HepG2 (cell line): ENCODE measurements at regions not wholly inside any gene's neighbourhood (a gene's known extent, or its start where the extent isn't known, plus 50 kb on each side); places are given as distances from the start of the nearest gene placed in this dataset.

Experiments used
- ATAC-seq: fragments of 200-7000 bp; cut with Tn5 transposase; 3 replicates; pipeline ENCODE4 v1.9.1; 2020; ENCODE audit warnings: mild to moderate bottlenecking, moderate library complexity
- BruUV-seq: library from RNA; stranded (reverse); fragments of 400-500 nt; replicated peaks from 2 replicates; lab custom pipeline; 2021; lab: Mats Ljungman, UMichigan
- CTCF ChIA-PET: fragments of 300-600 bp; formaldehyde crosslinking; extraction: SDS; loops from one replicate; lab custom pipeline; 2021; ENCODE audit warnings: low total read pairs, inconsistent platforms, low intra/inter-chr PET ratio; lab: Yijun Ruan, JAX
- POLR2A ChIA-PET: fragments of 350-600 bp; sonication (Branson Sonifier 250); formaldehyde crosslinking; loops from one replicate; lab custom pipeline; 2020; ENCODE audit warnings: antibody characterized with exemption, inconsistent platforms; lab: Yijun Ruan, JAX
- DNase-seq: peaks from one replicate; pipeline ENCODE4 v3.0.0-alpha.2; 2015; ENCODE audit warnings: low spot score
- FAIRE-seq: peaks from 3 replicates; lab custom pipeline; 2011; peaks lifted over from hg19 to GRCh38; lab: Jason Lieb, UNC
- H2AFZ ChIP-seq: one replicate; pipeline ENCODE4 v1.6.1; 2011; ENCODE audit warnings: low read length, inconsistent platforms
- H3K27ac ChIP-seq: fragments of 300-600 bp; 3 replicates; pipeline ENCODE4 v1.8.0; 2011; ENCODE audit warnings: mixed run types, mild to moderate bottlenecking, mixed read lengths, low read length, inconsistent platforms; ENCODE audit not compliant: insufficient read depth; ENCODE audit errors: extremely low read length
- H3K27me3 ChIP-seq, 2 experiments: fragments of 200-600 bp in 1 of 2; 2 replicates in 1 of 2; 3 replicates in 1 of 2; pipeline versions ENCODE4 v1.6.0 to v1.8.0; 2011; ENCODE audit warnings: low read length in 2 of 2, mild to moderate bottlenecking in 2 of 2, moderate library complexity in 2 of 2, inconsistent platforms in 1 of 2; ENCODE audit not compliant: insufficient read depth in 2 of 2, control insufficient read depth in 1 of 2
- H3K36me3 ChIP-seq, 2 experiments: fragments of 200-600 bp in 1 of 2; replicated peaks in 1 of 2; 2 replicates in 1 of 2; 3 replicates in 1 of 2; pipeline versions ENCODE4 v1.5.1 to v1.8.0; 2011; ENCODE audit warnings: low read length in 2 of 2, inconsistent platforms in 1 of 2; ENCODE audit not compliant: insufficient read depth in 2 of 2, control insufficient read depth in 1 of 2
- H3K4me1 ChIP-seq: 2 replicates; pipeline ENCODE4 v1.5.1; 2012; ENCODE audit warnings: low read length, inconsistent platforms; ENCODE audit not compliant: insufficient read depth
- H3K4me2 ChIP-seq: 2 replicates; pipeline ENCODE4 v1.6.0; 2011; ENCODE audit warnings: low read depth, low read length, inconsistent platforms
- H3K4me3 ChIP-seq, 3 experiments: fragments of 200-600 bp in 1 of 3; sonication (generic), shearing (Covaris generic) in 1 of 3; replicated peaks in 1 of 3; 2 replicates each; pipeline ENCODE4 v1.5.1; 2011 to 2016; ENCODE audit warnings: low read length in 3 of 3, inconsistent platforms in 2 of 3, low read depth in 2 of 3, mild to moderate bottlenecking in 2 of 3, control low read depth in 1 of 3, mixed read lengths in 1 of 3; ENCODE audit not compliant: insufficient read depth in 1 of 3
- H3K79me2 ChIP-seq: one replicate; pipeline ENCODE4 v1.6.1; 2011; ENCODE audit warnings: low read length, inconsistent platforms; ENCODE audit not compliant: insufficient read depth
- H3K9ac ChIP-seq: 2 replicates; pipeline ENCODE4 v1.6.0; 2011; ENCODE audit warnings: mild to moderate bottlenecking, low read depth, low read length, inconsistent platforms; ENCODE audit not compliant: insufficient read depth
- H3K9me3 ChIP-seq: 2 replicates; pipeline ENCODE4 v1.5.1; 2012; ENCODE audit warnings: mild to moderate bottlenecking, low read length
- H4K20me1 ChIP-seq: 2 replicates; pipeline ENCODE4 v1.6.0; 2011; ENCODE audit warnings: inconsistent platforms, mild to moderate bottlenecking, low read length, moderate library complexity; ENCODE audit not compliant: insufficient read depth
- CEBPB ChIP-seq: IDR thresholded peaks from 2 replicates; pipeline ENCODE4 v1.6.1; 2011; ENCODE audit warnings: low read depth, low read length, improper control_type of control experiment, borderline replicate concordance
- MTF1 ChIP-seq: sonication (generic); formaldehyde crosslinking; IDR thresholded peaks from 2 replicates; pipeline ENCODE4 v1.5.0; 2020; ENCODE audit warnings: missing genetic modification reagents
- NR2F1 ChIP-seq, 2 experiments: fragments of 450-650 bp in 1 of 2; formaldehyde crosslinking in 1 of 2; IDR thresholded peaks; 2 replicates each; pipeline versions ENCODE4 v1.5.0 to v1.6.1; 2016 to 2020; ENCODE audit warnings: mild to moderate bottlenecking in 1 of 2, missing compliant biosample characterization in 1 of 2, missing genetic modification reagents in 1 of 2, moderate library complexity in 1 of 2
- SP4 ChIP-seq: sonication (generic); formaldehyde crosslinking; IDR thresholded peaks from 2 replicates; pipeline ENCODE4 v1.8.1; 2023; ENCODE audit warnings: mild to moderate bottlenecking, missing genetic modification reagents
- ZBTB37 ChIP-seq: sonication (generic); formaldehyde crosslinking; IDR thresholded peaks from 2 replicates; pipeline ENCODE4 v1.4.0; 2020; ENCODE audit warnings: mild to moderate bottlenecking, missing genetic modification reagents
- ZMAT3 ChIP-seq: sonication (generic); formaldehyde crosslinking; conservative IDR thresholded peaks from 2 replicates; pipeline ENCODE4 v1.7.0; 2021; ENCODE audit warnings: missing genetic modification reagents
- ZNF552 ChIP-seq: sonication (generic); formaldehyde crosslinking; IDR thresholded peaks from 2 replicates; pipeline ENCODE4 v1.9.0; 2022; ENCODE audit warnings: missing genetic modification reagents, mild to moderate bottlenecking, borderline replicate concordance
- ZNF777 ChIP-seq: sonication (generic); formaldehyde crosslinking; IDR thresholded peaks from 2 replicates; pipeline ENCODE4 v1.4.0; 2020; ENCODE audit warnings: missing genetic modification reagents
- ZNF788 ChIP-seq: sonication (generic); formaldehyde crosslinking; IDR thresholded peaks from 2 replicates; pipeline ENCODE4 v1.5.0; 2020; ENCODE audit warnings: mild to moderate bottlenecking, missing genetic modification reagents, borderline replicate concordance
- ZNF879 ChIP-seq: sonication (generic); formaldehyde crosslinking; IDR thresholded peaks from 2 replicates; pipeline ENCODE4 v1.8.1; 2023; ENCODE audit warnings: missing genetic modification reagents
- WGBS: methylation state at CpG from one replicate; pipeline ENCODE4 v1.1.6; 2017; ENCODE audit warnings: low lambda C conversion rate; 5-methylcytosine and 5-hydroxymethylcytosine counted together
- in situ Hi-C: cut with HindIII; loops from 2 replicates; pipeline ENCODE4 v1.10.0; 2017; ENCODE audit warnings: low pct_unique_long_range_greater_than_20kb; ENCODE audit not compliant: extremely low pct_ligation_motif_present
- intact Hi-C: fragments of 100-400 bp; cut with micrococcal nuclease; formaldehyde crosslinking; loops from one replicate; pipeline ENCODE4 v1.10.0; 2022; ENCODE audit not compliant: unreplicated experiment
- TF ChIP-seq, protein P1 (sequence below): sonication (generic); formaldehyde crosslinking; IDR thresholded peaks from 2 replicates; pipeline ENCODE4 v1.5.0; 2020; ENCODE audit warnings: mild to moderate bottlenecking, low read depth, missing genetic modification reagents, borderline replicate concordance

DNA sequence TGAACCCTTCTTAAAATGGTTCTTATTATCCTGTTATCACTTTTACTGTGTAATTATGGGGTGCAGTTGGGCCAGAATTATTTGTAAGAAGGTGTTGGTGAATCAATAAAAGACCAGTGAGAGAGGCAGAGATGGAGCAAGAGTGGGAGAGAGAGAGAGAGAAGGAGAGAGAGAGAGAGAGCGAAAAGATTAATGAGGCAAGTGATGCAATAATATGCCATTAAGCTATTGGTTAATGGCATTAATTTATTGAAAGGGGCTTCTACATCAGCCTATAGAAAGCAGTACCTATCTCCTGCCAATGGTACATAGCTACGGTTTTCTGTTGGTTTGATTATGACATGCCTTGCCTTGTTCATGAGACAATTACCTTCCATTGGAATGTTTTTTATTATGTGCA lies 388.7 kb downstream of the RPS6KC1 start:
- H3K79me2 ChIP-seq: no peaks in the 10 kb centered on the region
- no peak overlapping the region for H3K4me2 ChIP-seq
- no peak overlapping the region for H3K4me3 ChIP-seq
- DNase-seq: no peak
- no peaks in the 10 kb centered on the region for H4K20me1 ChIP-seq
- intact Hi-C loops: no loop called here
- CTCF ChIA-PET: no interaction called here
- POLR2A ChIA-PET: no interaction called here
- TF ChIP-seq MTF1 (CRISPR knock-in tag): no peak
- peak; percentile 57; the same call in 1 of the 2 replicates for TF ChIP-seq CEBPB
- TF ChIP-seq, all 625 proteins: peak for 1
- no peak for ATAC-seq
- no TSS peak for BruUV-seq
- Histone ChIP-seq H3K36me3 (no peaks in the 10 kb centered on the region), H2AFZ (no peak overlapping the region), H3K27me3 (no peaks in the 10 kb centered on the region), H3K27ac (no peak overlapping the region), H3K9ac (no peak overlapping the region), H3K9me3 (no peaks in the 10 kb centered on the region), H3K4me1 (no peaks in the 10 kb centered on the region; the same call in 1 of the 2 replicates)
- in situ Hi-C loops: no loop called here
- 87% methylated on average over 2 of the region's 2 CpGs for WGBS
- FAIRE-seq: no peak

GRCh38 chr1:213440766-213441165 lies 389.7 kb downstream of the RPS6KC1 start:
- Histone ChIP-seq H3K9me3 (no peaks in the 10 kb centered on the region), H3K27ac (no peak overlapping the region), H3K79me2 (no peaks in the 10 kb centered on the region), H3K9ac (no peak overlapping the region), H3K36me3 (no peaks in the 10 kb centered on the region), H3K4me2 (no peak overlapping the region), H3K27me3 (no peaks in the 10 kb centered on the region), H4K20me1 (no peaks in the 10 kb centered on the region), H3K4me1 (no peaks in the 10 kb centered on the region; the same call in 1 of the 2 replicates), H2AFZ (no peak overlapping the region), H3K4me3 (no peak overlapping the region)
- ATAC-seq (no peak), FAIRE-seq (no peak), DNase-seq (no peak)
- ChIA-PET CTCF (no interaction called here), POLR2A (no interaction called here)
- intact Hi-C loops: no loop called here
- TF ChIP-seq SP4 (CRISPR knock-in tag): no peak
- no peak for TF ChIP-seq ZMAT3 (CRISPR knock-in tag)
- TF ChIP-seq ZNF777: no peak
- TF ChIP-seq ZBTB37 (CRISPR knock-in tag): no peak
- TF ChIP-seq ZNF552: no peak
- TF ChIP-seq, protein P1, sequence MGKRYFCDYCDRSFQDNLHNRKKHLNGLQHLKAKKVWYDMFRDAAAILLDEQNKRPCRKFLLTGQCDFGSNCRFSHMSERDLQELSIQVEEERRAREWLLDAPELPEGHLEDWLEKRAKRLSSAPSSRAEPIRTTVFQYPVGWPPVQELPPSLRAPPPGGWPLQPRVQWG (CRISPR knock-in tag): no peak
- no peak for TF ChIP-seq ZNF879 (CRISPR knock-in tag)
- TF ChIP-seq NR2F1 (CRISPR knock-in tag; IDR thresholded peaks at IDR 0.05): no peak
- TF ChIP-seq ZNF788 (CRISPR knock-in tag): no peak
- WGBS: 62% methylated on average over 4 of the region's 4 CpGs
- BruUV-seq: no TSS peak
- in situ Hi-C loops: no loop called here
